ENCODE measurements at regions not wholly inside any gene's neighbourhood (a gene's known extent, or its start where the extent isn't known, plus 50 kb on each side); places are given as distances from the start of the nearest gene placed in this dataset.

- DNase-seq (ENCODE audit: low spot score), result no peak
Measured at GRCh38 chr6:156053626-156054025, 598.0 kb upstream of the NOX3 start.

- DNase-seq (ENCODE audit: low spot score), result no peak
Measured at GRCh38 chr6:156046841-156047449, 591.3 kb upstream of the NOX3 start.

- no peak for DNase-seq (ENCODE audit: low spot score)
Measured at GRCh38 chr6:156046268-156046665, 590.6 kb upstream of the NOX3 start.

GRCh38 chr6:156045401-156046267 is 590.0 kb upstream of the NOX3 start:
- no peak for DNase-seq (ENCODE audit: low spot score)

DNA sequence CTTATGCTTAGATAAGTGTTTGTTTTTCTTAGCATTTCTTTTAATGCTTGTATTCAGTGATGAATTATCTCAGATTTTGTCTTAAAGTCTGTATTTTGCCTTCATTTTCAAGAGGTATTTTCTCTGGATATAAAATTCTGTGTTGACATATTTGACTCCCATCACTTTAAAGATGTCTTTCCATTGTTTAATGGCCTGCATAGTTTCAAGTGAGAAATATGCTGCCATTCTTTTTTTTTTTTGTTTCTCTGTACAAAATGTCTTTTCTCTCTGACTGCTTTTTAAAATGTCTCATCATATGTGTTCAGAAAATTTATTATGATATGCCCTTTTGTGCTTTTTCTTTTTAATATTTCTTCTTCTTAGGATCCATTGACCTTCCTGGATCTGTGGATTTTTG is 578.0 kb upstream of the NOX3 start:
- no peak for DNase-seq (ENCODE audit: low spot score)

DNA sequence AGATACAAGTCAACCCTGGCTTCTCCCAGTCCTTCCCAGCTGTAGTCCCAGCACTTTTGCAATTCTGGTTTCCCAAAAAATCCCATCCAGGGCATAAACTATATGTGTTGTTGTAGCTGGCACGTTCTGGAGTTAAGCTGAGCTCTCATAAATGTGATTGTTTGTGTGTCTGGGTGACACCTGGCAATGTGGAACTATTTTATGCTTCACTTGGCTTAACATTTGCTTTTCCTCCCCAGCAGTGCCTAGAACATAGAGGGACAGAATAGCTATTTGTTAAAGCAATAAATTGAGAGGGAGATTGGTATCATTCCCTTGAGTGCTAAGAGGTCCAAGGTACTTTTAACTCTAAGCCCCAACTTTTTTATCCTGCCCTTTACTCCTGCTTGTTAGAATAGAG is 575.9 kb upstream of the NOX3 start:
- no peak for DNase-seq (ENCODE audit: low spot score)

DNA sequence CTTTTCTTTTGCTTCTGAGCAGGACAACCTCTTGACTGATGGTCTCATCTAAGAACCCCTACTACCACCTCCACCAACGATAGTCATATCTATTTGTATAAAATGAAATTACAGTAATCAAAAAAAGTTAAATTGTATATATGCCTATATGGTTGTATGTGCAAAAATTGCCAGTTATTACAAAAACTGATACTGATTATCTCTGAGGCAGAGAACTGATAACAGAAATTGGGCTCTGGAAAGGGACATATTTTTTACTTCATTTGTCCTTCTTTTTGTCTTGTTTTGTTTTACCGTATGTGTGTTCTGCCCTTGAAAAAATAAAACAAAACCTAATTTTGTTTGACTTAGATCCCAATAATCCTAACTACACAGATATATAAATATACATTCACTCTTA is 574.4 kb upstream of the NOX3 start:
- DNase-seq (ENCODE audit: low spot score), result no peak

- DNase-seq (ENCODE audit: low spot score), result no peak
Measured at GRCh38 chr6:156029286-156029985, 573.8 kb upstream of the NOX3 start.

- no peak for DNase-seq (ENCODE audit: low spot score)
Measured at GRCh38 chr6:156028335-156029131, 572.9 kb upstream of the NOX3 start.

- DNase-seq (ENCODE audit: low spot score), result no peak
Measured at GRCh38 chr6:156027248-156027626, 571.6 kb upstream of the NOX3 start.

DNA sequence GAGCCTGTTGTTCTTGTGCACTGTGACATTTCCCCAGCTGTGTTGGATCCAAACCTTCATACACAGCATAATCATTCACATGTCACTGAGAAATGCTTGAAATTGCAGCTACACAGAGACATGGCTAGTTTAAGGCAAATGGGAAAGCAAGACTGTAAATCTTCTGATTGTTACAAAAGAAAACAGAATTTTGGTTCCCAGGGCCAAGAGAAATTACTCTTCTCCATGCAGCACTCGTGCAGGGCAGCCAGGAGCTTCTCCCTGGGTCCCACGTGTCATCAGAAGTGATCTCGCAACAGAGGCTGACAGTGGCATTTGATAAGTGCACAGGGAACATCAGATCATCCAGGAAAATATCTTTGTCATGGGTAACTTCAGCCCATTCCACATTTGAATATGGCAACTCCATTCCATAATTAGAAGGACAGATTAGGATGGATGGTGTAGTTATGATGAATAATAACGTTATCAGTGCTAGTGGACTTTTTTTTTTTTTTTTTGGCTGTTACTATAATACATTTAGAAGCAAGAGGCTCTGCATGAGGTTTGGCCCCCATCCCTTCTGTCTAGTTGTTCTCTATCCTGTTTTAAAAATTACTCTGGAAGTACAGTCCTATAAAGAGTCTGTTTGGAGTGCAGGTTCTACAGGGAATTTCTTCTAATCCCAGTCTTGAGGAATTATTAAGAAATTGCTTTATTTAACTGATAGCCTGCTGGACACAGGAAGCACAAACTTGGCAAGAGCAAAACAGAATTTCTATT is 571.0 kb upstream of the NOX3 start:
- no peak for DNase-seq (ENCODE audit: low spot score)

DNA sequence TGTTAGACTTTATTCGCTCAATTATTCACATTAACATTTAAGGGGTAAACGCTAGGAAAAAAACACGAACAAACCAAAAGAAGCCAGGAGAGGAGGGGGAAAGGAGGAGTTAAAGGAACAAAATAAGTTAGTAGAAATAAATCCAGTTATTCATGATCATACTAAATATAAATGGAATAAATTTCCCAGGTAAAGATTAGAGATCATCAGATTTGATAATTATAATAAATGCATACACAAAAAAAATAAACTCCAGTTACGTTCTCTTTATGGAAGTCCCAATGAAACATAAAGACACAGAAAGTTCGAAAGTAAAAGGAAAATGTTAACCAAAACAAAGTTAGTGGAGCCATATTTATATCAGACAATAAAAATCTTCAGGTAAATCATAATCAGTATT is 568.7 kb upstream of the NOX3 start:
- DNase-seq (ENCODE audit: low spot score), result no peak

GRCh38 chr6:156021746-156022396 is 566.2 kb upstream of the NOX3 start:
- DNase-seq (ENCODE audit: low spot score), result no peak

DNA sequence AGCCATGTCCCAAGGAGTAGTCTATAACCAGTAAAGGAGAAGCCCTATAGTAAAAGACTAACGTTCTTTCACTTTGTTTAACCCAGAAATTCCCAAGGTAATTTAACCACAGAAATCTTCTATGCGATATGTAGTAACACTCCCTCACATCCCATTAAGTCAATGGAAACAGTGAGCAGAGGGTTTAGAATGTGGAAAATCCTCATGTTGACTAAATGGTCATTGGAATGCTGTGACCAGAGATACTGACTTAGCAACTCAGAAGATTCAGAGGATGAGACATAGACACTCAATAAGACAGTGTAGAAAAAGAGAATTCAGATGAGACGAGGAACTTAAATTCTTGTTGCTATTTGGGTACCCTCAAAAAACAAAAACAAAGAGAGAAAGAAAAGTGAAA is 562.2 kb upstream of the NOX3 start:
- DNase-seq (ENCODE audit: low spot score), result no peak

- no peak for DNase-seq (ENCODE audit: low spot score)
Measured at GRCh38 chr6:156016186-156016976, 560.7 kb upstream of the NOX3 start.

GRCh38 chr6:156013155-156013554 is 557.5 kb upstream of the NOX3 start:
- DNase-seq (ENCODE audit: low spot score), result no peak

GRCh38 chr6:156009656-156010055 is 554.0 kb upstream of the NOX3 start:
- DNase-seq (ENCODE audit: low spot score), result no peak

DNA sequence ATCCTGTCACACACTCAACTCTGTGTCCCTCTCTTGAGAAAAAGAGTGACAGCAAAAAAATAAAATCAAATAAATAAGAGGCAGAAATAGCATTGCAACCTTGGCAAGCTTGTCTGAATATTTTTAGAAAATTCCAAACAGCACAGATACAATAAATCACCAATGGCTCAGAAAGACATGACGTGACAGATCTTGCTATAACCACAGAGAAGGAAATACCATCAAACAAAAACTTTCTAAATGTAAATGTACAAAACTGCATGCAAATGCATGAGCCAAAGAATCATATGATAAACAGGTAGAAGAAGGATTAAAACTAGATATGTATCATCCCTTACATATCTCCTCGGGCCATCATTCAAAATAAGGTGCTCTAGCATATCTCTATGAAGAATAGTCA is 549.2 kb upstream of the NOX3 start:
- no peak for DNase-seq (ENCODE audit: low spot score)

DNA sequence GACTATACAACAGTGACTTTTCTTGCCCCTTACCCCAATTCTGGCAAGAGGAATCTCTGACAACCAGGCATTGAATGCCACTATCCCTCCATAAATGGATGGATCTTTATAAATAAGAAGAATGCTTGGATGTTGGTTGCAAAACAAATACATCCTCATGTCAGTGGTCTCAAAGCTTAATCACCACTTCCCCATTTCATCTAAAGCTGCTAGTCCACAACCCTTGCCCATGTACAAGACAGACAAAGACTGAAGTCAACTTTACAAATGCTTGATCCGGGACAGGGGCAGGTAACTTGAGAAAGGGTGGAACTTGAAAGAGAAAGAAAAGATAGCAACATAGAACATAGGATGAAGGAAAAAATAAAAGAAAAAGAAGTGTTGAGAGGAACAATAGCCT is 540.5 kb upstream of the NOX3 start:
- DNase-seq (ENCODE audit: low spot score), result no peak

DNA sequence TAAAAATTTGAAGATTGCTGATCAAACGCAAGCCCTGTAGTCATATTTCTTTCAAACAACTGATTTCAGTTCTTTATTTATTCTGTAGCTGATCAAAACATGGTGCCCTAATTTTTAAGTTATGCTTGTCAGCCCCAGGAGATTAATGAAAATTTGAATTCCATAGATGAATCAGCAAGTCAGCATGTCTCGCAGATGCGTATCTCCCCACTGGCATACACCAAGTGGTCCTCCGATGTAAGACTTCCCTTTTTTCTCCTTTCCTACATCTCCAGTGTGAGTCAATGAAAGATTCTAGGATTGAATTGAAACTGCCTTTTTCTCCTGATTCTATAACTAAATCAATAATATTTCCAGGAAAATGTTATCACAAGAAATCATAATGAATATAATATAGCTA is 539.6 kb upstream of the NOX3 start:
- DNase-seq (ENCODE audit: low spot score), result no peak
